NK-92 treated with Interleukin-12 subunit alpha and Interleukin-12 subunit beta, amount 100 ng/mL, for 24 hours (cell line): ENCODE measurements at regions not wholly inside any gene's neighbourhood (a gene's known extent, or its start where the extent isn't known, plus 50 kb on each side); places are given as distances from the start of the nearest gene placed in this dataset.
"Not testable (repeated sequence)": the region's sequence is repeated elsewhere in the genome, so short reads cannot be mapped to it uniquely, and the experiment has no call there.

Experiments used
- DNase-seq: peaks from one replicate; lab custom pipeline; 2025; lab: John Stamatoyannopoulos, UW

DNA sequence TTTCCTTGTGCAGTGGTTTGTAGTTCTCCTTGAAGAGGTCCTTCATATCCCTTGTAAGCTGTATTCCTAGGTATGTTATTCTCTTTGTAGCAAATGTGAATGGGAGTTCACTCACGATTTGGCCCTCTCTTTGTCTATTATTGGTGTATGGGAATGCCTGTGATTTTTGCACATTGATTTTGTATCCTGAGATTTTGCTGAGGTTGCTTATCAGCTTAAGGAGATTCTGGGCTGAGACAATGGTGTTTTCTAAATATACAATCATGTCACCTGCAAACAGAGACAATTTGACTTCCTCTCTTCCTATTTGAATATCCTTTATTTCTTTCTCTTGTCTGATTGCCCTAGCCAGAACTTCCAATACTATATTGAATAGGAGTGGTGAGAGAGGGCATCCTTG lies 90.1 kb upstream of the ZBED5 start:
- DNase-seq: not testable (repeated sequence)

DNA sequence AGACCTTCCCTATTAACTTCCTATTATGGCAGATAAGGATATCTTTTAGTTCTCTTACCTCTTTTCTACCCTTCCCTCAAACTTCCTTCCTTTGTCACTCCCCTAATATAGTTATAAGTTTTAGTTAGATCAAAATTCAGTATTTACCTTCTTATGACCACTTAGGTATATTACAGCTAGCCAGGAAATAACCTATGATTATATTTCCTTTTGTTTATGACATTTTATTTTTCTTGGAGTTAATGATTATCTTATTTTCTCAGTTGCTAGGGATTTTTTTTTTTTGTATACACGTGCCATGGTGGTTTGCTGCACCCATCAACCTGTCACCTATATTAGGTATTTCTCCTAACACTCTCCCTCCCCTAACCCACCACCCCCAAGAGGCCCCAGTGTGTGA lies 88.2 kb upstream of the ZBED5 start:
- DNase-seq: no peak

DNA sequence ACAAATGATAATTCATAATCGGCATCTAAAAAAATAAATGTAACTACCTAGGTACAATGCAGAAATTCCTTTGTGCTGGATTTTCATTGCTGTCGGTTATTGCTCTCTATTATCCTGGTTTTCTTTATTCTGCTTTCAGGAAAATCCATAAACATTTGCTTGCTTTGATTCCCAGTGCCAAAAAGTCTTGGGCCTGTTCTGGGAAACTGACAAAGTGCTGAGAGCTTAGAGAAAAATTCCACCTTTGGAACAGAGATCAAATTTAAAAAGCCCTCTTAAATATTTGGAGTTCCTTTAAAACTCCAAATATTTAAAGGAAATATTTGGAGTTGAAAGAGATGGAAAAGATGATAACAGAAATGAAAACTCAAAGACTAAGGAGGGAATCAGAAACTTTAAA lies 87.3 kb upstream of the ZBED5 start:
- DNase-seq: no peak

DNA sequence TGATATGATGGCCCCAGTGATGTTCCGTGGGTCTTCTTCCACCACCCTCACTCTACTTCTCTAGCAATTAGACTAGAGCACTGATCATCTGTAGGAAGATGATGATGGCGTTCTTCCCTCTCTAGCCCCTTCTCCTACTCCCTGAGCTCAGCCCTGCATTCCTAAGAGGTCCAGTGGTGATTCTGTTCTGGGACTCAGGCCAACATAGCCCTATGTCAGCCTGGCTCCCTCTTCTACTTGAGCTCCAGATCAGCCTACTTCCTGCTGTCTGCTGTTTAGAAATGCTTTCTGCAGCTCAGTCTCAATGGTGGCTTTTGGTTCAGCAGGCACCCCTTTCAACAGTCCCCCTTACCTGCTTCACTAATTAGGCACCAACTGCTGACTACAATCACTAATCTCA lies 86.1 kb upstream of the ZBED5 start:
- no peak for DNase-seq

DNA sequence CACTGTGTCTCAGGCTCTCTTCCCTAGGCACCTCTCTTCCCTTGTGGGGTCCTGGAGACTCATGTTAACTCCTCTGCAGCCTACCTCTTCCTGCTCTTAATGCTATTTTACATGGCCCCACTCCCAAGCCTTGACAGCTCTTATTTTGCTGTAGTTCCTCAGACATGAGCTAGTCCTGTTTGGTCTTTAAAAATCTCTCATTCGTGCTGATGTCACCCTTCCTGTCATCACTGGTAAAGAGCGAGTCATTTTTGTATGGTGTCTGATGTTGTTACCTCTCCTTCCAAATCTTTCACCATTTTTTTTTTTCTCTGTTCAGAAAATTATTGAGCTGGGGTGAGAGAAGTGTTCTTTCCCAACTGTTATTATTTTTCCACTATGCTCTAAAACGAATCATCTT lies 84.8 kb upstream of the ZBED5 start:
- no peak for DNase-seq

DNA sequence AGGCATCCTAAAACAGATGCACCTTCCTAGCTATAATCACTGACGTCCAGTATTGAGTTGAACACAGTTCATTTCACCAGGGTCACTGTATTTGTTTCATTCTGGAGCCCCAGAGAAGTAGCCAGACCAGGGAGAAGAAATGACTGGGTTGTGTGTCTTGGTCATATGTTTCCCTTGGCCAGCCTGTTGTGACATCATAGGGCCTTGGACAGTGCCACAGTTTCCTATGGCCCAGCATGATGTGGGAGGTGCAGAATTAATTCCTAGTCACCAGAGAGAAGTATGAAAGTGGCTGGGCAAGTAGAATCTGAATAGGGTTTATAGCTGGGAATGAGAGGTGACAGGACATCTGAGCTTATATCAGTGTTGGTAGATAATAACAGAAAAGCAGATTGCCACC lies 84.0 kb upstream of the ZBED5 start:
- no peak for DNase-seq

DNA sequence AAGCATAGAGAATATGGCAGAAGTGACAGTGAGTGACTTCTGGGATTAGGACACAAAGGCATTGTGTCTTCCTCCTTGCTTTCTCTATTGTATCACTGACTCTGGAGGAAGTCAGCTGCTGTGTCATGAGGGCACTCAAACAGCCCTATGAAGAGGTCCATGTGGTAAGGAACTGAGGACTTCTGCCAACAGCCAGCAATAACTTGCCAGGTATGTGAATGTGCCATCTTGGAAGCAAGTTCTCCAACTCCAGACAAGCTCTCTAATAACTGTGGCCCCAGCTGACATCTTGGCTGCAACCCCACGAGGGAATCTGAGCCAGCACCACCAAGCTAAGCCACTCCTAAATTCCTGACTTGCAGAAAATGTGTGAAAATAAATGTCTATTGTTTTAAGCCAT lies 83.6 kb upstream of the ZBED5 start:
- no peak for DNase-seq

DNA sequence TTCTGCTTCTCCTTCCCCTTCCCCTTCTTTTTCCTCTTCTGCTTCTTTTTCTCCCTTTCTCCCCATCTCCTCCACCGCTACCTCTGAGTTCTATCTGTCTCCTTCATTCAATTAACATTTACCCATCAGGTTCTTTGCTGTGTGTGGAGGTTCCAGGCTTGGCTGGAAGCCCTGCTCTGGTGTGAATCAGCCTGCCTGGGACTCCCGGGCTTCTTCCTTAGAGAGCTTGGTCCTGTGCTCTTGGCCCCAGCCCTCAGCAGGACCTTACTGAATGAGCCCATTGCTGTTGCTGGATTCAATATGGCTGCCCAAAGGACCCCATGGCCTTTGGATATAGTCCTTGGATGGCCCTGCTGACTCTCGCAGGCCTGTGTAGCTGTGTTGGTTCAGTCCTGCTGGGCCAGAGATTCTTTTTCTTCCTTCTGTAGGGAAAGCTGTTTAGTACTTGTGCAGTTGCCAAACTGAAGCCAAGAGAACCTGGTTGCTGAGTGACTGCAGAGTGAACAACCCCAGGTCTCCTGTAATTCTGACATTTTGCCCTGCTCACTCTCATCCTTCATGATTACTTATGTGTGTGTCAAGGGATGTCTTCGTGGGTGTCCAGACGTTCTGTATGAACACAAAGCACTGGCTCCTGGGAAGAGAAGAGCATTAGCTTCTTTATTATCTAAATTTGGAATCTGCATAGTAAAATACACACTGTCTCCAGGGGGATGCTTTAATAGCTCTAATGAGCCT lies 81.0 kb upstream of the ZBED5 start:
- no peak for DNase-seq

DNA sequence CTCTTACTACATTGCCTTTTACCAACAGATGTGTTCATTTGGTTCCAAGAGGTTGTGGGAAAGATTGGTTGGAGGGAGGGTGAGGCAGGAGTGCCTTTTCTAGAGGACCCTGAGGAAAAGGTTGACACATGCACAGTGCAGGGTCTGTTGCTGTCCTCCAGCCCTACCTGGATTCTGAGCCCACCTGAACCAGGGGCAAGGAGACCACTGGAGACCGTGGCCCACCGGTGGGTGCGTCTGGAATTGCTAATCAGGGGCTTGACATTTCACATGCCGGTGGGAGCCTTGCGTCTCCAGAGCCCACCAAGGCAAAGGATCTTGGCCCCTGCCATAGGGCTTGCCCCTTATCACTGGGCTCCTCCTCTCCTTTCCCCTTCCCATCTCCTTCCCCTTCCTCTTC lies 80.4 kb upstream of the ZBED5 start:
- no peak for DNase-seq

DNA sequence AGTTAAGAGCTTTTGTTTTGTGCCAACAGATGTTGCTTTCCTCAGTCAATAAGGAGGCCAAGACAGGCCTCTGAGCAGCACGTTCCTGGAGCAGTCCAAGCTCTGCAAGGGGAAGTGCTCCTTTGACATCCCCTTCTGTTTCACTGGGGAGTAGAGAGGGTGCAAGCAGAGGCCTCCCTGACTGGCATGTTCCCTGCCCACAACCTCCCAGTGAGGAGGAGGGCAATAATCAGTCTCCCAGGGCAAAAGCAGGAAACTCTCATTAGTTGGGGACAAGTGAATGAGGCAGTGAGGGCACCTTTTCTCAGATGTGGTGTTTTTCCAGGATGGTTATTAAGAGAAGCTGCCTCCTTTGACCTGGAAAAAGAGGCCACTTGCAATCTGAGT lies 79.5 kb upstream of the ZBED5 start:
- DNase-seq: no peak

DNA sequence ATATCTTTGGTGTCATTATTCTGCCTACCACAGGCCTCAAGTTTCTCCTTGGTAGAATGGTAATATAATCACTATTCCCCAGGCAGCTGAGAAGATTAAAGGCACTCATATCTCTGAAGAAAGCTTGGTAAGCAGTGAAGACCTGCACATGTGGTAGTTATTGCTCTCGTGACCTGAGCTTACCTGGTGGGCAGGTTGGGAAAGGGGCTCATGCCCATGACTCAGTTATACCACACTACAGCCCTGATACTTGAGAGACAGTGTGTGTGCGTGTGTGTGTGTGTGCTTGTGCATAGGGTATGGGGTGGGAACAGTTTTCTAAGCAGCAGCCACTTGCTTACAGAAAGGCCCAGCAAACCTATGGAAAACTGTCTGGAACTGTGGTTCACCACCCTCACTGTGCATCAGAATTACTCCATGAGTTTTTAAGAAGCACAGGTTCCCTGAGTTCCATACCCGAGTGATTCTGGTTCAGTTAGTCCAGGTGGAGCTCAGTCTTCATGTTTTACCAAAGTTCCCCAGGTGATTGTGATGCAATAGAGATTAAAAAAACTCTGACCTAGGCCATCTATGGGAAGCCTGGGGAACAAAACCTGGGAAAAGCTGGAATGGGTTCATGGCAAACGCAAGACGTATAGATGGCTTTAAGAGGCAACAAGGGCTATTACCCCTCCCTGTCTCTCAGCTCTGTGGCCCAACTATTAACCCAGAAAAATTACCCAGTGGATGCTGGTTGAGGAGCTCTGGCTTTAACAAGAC lies 79.0 kb upstream of the ZBED5 start:
- DNase-seq: no peak

DNA sequence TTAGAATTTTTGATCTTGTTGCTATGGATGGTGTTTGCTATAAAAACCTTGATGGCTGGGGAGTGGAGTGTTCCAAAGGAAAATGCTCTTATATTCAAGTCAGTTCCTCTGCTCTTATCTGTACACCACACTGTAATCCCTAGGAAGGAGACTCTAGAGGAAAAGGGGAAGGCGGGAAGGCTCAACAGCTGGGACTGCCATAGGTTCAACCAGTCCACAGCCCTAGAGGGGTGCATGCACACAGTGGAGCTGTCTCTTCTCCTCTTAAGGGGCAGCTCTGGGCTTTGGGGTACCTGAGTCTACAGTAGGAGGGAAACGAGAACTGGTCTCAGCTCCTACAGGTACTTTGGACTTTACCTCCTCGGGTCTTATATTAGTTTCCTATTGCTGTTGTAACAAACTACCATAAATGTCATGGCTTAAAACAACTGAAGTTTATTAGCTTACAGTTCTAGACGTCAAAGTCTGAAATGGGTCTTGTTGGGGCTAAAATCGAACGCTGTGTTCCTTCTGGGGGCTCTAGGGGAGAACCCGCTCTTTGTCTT lies 77.2 kb upstream of the ZBED5 start:
- DNase-seq: no peak

DNA sequence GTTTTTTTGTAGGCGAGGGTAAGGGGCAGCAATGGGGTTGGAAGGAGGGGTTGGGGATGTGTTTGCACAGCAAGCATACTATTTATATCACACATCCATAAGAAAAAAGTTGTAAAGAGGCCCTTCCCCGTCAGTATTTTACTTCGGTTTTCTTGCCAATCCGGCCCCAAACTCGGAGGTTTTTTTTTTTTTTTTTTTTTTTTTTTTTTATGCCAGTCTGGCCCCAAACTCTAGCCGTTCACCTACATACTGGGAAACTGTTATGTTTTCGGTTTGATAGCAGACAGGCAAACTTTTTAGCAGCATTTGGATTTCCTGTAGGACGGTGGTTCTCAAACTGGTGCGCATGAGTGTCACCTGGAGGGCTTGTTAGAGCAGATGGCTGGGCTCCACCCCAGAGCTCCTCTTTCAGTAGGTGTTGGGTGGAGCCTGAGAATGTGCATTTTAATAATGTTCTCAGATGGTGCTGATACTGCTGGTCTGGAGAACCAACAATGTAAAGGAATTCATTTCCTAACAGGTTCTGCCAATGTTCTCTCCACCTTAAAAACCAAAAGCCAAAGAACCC lies 76.5 kb upstream of the ZBED5 start:
- no peak for DNase-seq

DNA sequence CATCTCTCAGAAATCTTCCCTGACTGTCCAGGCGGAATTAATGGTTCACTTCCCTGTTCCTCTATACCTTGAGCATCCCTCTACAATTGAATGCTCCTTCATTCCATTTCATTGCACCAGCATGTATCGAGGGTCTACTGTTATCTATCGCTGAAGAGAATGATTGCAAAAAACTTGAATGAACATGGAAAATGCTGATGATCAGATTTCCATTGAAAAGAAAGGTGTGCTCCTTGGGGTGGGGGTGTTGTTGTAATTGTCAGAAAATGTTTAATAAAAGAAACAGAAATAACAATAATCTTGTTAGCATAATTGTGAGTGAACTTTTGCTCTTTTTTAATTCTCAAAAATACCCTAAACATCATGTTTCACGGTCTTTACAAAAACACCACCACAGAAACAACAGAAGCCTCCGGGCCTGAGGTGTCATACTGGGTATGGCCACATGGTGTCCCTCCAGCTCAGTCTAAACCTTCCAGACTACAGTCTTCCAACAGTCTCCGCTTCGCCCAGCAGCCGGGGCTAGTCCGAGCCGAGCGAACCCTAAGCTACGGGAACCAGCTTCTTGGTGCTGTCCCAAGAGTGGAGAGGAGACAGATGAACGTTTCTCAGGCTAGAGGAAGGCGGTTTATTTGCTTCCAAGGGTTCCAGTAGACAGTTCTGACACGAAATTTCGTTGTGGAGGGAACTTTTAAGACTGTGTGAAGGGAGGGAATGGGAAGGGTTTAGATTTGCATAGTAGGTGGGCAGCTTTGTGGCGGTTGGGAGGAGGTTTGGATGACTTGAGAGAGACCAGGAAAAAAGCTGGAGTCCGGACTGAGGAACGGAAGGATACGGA lies 75.8 kb upstream of the ZBED5 start:
- peak; percentile 68 for DNase-seq

DNA sequence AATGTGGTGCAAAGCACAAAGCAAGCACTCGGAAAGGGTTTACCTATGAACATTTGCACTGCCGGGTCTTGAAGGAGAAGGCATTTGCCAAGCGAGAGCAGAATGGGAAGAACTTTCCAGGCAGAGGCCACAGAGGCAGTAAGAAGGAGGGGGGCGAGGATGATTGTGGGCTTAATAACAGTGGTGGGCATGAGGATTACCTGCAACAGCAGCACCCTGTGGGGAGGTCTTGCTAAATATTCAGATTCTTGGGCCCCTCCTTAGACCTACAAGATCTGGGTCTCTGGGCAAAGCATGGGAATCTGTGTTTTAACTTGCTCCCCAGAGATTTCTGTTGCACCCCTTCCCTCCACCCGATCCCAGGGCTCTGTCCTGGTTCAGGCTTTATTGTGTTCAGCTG lies 75.1 kb upstream of the ZBED5 start:
- no peak for DNase-seq

DNA sequence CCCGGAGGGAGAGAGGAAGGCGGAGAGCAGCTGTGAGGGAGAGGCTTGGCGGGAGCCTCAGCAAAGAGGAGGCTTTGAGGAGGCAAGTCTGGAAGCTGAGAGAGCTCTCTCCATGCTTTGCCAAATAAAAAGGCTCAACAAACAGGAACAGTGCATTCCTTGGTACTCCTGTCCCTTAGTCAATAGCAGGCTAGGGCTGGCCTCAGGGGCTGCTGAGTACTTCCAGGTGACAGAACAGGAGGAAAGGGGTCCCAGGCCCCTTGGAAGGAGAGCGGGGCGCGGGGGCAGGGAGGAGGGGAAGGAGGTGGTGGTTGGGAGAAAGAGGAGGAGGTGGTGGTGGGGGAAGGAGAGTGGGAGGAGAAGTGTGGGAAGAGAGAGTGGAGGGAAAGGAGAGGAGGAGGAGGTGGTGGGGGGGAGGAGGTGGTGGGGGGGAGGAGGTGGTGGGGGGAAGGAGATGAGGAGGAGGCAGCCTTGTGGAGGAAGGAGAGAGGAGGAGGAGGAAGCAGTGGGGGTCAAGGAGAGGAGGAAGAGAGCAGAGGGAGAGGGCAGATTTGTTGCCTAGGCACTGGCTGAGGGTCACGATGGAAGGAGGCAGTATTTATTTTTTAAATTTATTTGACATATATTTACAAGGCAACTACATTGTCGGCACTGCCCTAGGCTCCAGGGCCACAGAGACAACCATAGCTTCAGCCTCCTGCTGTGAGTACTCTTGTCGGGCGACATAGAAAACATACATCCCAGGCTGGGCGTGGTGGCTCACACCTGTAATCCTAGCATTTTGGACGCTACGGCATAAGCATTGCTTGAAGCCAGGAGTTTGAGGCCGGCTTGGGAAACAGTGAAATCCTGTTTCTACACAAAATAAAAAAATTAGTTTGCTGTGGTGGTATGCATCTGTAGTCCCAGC lies 74.2 kb upstream of the ZBED5 start:
- no peak for DNase-seq

DNA sequence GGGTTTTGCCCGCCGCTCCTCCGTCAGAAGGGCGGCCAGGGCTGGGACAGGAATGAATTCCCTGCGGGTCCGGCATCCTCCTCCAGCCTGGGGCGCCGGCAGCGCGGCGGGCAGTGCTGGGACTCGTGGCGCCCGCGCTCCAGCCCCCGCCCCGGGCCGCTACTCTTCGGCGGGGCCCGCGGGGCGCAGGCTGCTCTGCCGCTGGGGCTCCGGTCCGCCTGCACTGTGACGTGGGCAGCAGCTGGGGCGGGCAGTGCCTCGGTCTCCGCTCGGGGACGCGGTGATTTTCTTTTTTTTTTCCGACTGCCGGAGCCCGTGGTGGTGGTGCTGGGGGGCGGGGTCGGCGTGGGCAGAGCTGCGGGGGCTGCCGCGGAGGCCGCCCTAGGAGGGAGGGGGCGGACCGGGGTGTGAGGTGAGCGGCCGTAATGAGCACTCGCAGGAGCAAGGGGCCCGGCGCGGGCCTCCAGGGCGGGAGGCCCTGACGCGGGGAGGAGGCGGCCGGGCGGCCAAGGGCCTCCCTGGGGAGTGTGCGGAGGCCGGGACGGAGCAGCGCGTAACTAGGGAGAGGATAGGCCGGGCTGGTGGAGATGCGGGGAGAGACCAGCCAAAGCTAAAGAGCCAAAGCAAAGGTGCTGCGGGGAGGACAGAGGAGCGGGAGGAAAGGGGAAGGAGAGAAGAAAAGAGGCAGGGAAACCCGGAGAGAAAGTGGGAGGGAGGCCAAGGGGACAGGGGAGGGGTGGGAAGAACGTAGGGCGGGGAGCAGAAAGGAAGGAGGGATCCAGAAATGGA lies 73.3 kb upstream of the ZBED5 start:
- no peak for DNase-seq

DNA sequence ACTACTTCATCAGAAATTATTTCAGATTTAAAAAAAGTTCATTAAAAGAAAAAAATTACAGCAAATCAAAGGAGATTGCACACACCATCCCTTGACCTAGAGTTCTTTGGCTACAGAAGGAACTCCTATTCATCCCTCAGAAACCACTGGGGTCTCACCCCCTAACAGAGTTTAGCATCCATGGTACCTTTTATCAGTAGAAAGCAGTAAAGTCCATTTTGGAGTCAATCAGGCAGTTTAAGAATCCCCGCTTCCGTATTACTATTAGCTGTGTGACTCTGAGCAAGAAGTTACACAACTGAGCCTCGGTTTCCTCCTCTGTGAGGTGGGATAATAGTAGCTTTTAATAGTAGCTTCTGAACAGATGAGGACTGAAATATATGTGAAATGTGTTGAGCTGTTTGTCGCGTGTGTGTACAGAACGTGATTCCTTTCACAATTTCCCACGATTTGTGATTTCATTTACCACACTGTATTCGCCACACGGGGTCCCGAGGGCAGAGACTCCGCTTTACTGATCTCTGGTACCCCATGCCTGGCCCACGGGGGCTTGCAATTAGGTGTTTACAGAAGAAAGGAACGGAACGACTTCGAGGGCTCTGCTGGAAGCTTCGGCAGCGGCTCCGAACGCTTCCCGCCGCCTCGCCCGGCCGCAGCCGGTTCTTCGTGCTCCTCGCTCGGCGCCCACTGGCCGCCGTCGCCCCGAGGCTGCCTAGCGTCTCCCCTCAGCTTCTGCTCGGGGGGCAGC lies 72.5 kb upstream of the ZBED5 start:
- no peak for DNase-seq

DNA sequence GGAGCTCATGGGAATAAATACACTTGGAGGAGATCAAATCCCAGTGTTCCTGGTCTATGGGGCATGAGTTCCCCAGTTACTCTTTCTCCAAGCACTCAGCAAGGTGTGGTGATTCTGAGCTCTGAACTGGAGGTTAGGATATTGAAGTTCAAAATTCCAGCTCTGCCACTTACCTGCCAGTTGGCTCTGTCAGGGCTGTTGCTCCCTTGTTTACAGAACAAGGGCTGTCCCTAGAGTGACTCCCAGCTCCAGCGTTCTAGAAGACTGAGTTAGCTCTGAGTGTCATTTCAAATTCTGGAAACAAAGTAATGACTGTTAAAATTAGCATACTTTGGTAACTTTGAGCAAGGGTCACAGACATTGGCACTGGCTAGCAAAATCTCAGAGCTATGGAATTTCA lies 69.7 kb upstream of the ZBED5 start:
- DNase-seq: no peak

DNA sequence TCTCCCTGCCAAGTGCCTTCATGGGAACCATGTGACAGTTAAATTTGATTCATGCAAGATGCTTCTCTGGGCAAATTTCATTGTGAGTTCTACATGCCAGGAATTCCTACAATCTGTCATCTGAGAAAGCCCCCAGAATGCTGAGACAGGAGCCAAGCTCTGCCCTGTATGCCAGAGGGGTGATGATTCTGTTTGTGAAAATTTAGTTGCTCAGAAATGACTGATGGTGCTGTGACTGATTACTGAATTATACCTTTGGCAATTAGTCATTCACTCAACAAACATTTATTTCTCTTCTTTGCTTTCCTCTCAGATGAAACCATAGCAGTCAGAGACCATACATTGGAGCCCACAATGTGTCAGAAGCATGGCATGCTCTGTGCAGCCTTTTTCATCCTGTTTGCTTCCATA lies 69.0 kb upstream of the ZBED5 start:
- DNase-seq: no peak
